Kidney (tissue), 13 donors: ENCODE measurements at regions not wholly inside any gene's neighbourhood (a gene's known extent, or its start where the extent isn't known, plus 50 kb on each side); places are given as distances from the start of the nearest gene placed in this dataset.

Experiments used
- DNase-seq, 5 donors: peaks; one replicate each; pipeline ENCODE4 v3.0.0-alpha.2; 2013 to 2020
- FAIRE-seq: peaks from 2 replicates; lab custom pipeline; 2012; peaks lifted over from hg19 to GRCh38; lab: Jason Lieb, UNC
- H3K27ac ChIP-seq, 2 donors: one replicate each; pipeline ENCODE4 v1.7.0; 2013; ENCODE audit warnings: low read depth in 2 of 2, low read length in 2 of 2, inconsistent platforms in 1 of 2
- H3K27me3 ChIP-seq: one replicate; pipeline ENCODE4 v1.7.1; 2013; ENCODE audit warnings: low read length, inconsistent platforms; ENCODE audit not compliant: control insufficient read depth, insufficient read depth
- H3K36me3 ChIP-seq, 3 donors: one replicate each; pipeline versions ENCODE4 v1.7.0 to v1.7.1; 2013; ENCODE audit warnings: low read length in 3 of 3, control low read depth in 1 of 3, inconsistent platforms in 1 of 3; ENCODE audit not compliant: insufficient read depth in 3 of 3, control insufficient read depth in 2 of 3
- H3K4me1 ChIP-seq, 3 donors: one replicate each; pipeline versions ENCODE4 v1.7.0 to v1.7.1; 2013; ENCODE audit warnings: low read length in 3 of 3, inconsistent platforms in 1 of 3, low read depth in 1 of 3; ENCODE audit not compliant: control insufficient read depth in 2 of 3, insufficient read depth in 2 of 3
- H3K4me3 ChIP-seq, 3 donors: one replicate each; pipeline versions ENCODE4 v1.7.0 to v1.8.1; 2013; ENCODE audit warnings: low read length in 3 of 3, control low read depth in 1 of 3, inconsistent platforms in 1 of 3
- H3K9ac ChIP-seq, 3 donors: one replicate each; pipeline versions ENCODE4 v1.7.0 to v1.7.1; 2013; ENCODE audit warnings: low read length in 3 of 3, control low read depth in 1 of 3, inconsistent platforms in 1 of 3
- H3K9me3 ChIP-seq, 3 donors: one replicate each; pipeline versions ENCODE4 v1.7.0 to v1.7.1; 2013; ENCODE audit warnings: low read length in 3 of 3, control low read depth in 1 of 3, inconsistent platforms in 1 of 3; ENCODE audit not compliant: control insufficient read depth in 2 of 3, insufficient read depth in 1 of 3
- intact Hi-C: fragments of 100-400 bp; cut with DNase I; formaldehyde crosslinking; loops from one replicate; pipeline ENCODE4 v1.11.1; 2022
- TF ChIP-seq, protein P1 (sequence below): IDR thresholded peaks from 3 replicates; pipeline ENCODE4 v1.5.1; 2012; ENCODE audit warnings: mild to moderate bottlenecking, moderate library complexity, borderline replicate concordance; ENCODE audit not compliant: insufficient read depth; ENCODE audit errors: extremely low read depth
- donor health status: control.
- donor health status: control.
- donor health status: control.
- donor health status: control.
- donor health status: control.
- donor health status: DM: yes; HTN: yes; CAD: no.
- donor health status: Normal renal cell carcinoma (clear cell type).

DNA sequence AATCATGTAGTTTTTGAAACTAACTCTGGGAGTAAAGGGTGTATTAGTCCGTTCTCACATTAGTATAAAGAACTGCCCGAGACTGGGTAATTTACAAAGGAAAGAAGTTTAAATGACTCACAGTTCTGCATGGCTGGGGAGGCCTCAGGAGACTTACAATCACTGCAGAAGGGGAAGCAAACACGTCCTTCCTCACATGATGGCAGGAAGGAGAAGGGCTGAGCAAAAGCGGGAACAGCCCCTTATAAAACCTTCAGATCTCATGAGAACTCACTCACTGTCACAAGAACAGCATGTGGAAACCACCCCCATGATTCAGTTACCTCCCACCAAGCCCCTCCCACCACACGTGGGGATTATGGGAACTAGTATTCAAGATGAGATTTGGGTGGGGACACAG is 256.5 kb upstream of the TNRC6C start:
- intact Hi-C loops: no loop called here

DNA sequence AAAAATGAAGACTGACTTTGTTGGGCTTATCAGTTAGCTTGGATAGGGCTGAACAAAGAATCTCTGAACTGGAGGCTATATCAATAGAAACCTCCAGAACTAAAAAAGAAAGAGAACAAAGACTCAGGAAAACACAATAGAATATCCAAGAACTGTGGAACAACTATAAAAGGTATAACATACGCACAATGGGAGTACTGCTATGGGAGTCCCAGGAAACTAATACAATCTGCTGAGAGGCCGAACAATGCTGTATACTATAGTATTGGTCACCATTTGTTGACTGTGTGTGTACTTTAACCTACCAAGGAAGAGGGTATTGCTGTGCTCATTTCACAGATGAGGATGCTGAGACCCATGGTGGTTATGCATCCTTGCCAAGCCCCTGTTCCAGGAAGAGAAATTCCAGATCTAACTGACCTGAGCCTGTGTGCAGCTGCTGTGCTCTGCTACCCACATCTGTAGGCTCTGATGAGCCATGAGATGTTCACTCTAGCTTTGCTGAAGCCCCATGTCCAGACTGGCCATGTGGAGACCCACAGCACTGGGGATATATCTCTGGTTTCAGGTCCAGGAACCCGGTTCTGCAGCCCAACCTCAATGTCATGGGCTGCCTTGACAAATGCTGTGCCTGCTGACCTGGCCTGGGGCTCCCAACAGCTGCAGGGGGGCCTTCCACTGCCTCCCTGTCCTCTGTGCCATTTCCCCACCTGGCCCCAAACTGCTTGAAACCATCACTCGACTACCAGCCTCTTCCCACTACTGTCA is 254.3 kb upstream of the TNRC6C start:
- FAIRE-seq (no peak), DNase-seq (no peak)
- intact Hi-C loops: no loop called here
- H3K9me3 ChIP-seq: peaks cover 0 to 20% (median 3%) of the 10 kb centered on the region in 3 donors
- H3K4me1 ChIP-seq: no peaks in the 10 kb centered on the region
- no peaks in the 10 kb centered on the region for H3K36me3 ChIP-seq
- H3K27me3 ChIP-seq: no peaks in the 10 kb centered on the region
- H3K9ac ChIP-seq: no peak overlapping the region
- TF ChIP-seq, protein P1, sequence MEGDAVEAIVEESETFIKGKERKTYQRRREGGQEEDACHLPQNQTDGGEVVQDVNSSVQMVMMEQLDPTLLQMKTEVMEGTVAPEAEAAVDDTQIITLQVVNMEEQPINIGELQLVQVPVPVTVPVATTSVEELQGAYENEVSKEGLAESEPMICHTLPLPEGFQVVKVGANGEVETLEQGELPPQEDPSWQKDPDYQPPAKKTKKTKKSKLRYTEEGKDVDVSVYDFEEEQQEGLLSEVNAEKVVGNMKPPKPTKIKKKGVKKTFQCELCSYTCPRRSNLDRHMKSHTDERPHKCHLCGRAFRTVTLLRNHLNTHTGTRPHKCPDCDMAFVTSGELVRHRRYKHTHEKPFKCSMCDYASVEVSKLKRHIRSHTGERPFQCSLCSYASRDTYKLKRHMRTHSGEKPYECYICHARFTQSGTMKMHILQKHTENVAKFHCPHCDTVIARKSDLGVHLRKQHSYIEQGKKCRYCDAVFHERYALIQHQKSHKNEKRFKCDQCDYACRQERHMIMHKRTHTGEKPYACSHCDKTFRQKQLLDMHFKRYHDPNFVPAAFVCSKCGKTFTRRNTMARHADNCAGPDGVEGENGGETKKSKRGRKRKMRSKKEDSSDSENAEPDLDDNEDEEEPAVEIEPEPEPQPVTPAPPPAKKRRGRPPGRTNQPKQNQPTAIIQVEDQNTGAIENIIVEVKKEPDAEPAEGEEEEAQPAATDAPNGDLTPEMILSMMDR: no peak
- H3K4me3 ChIP-seq: no peak overlapping the region
- no peak overlapping the region for H3K27ac ChIP-seq

More for the DNA sequence above, 256.5 kb upstream of the TNRC6C start:
- no peak overlapping the region for H3K9ac ChIP-seq
- no peaks in the 10 kb centered on the region for H3K4me1 ChIP-seq
- FAIRE-seq (no peak), DNase-seq (no peak)
- TF ChIP-seq, protein P1: no peak
- H3K9me3 ChIP-seq: peaks cover 0 to 20% (median 3%) of the 10 kb centered on the region in 3 donors
- H3K4me3 ChIP-seq: no peak overlapping the region
- H3K27ac ChIP-seq: no peak overlapping the region
- H3K27me3 ChIP-seq: no peaks in the 10 kb centered on the region
- H3K36me3 ChIP-seq: no peaks in the 10 kb centered on the region

DNA sequence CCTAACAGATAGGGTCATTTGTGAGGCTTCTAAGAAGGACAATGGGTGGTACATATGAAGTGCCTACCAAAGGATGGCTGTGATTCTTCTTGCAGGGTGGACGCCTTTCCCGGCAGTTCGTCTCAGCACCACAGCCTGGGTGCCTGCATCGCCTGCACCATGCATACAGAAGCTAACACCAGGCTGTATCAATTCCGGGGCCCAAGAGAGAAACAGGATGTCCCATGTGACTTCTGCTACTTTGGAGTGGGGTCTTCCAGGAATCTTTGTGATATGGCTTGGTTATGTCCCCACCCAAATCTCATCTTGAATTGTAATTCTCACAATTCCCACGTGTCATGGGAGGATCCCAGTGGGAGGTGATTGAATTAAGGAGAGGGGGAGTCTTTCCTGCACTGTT is 251.6 kb upstream of the TNRC6C start:
- FAIRE-seq (no peak), DNase-seq (no peak)
- no peaks in the 10 kb centered on the region for H3K4me1 ChIP-seq
- H3K9ac ChIP-seq: no peak overlapping the region
- H3K36me3 ChIP-seq: no peaks in the 10 kb centered on the region
- intact Hi-C loops: no loop called here
- no peak overlapping the region for H3K27ac ChIP-seq
- H3K9me3 ChIP-seq: peaks cover 0 to 20% (median 3%) of the 10 kb centered on the region in 3 donors
- H3K4me3 ChIP-seq: no peak overlapping the region
- TF ChIP-seq, protein P1: no peak
- no peaks in the 10 kb centered on the region for H3K27me3 ChIP-seq

DNA sequence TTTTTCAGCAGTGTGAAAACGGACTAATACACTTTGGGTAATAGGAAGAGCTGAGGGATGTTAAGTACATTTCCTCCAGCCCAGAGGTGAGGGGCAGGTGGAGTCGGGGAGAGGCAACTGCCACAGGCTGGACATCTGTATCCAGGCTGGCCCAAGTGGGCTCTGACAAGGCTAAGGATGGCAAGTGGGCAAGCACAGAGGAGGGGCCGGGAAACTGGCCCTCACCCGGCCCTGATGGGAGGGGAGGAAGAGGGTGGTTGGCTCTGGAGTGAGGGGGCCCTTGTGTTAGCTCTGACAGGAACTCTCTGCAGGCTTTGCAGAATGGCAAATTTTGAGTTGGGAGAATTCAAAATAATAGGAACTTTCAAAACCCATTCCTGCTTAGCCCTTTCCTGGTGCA is 251.0 kb upstream of the TNRC6C start:
- intact Hi-C loops: no loop called here
- no peak for FAIRE-seq
- no peak for DNase-seq

More for the DNA sequence above, 251.0 kb upstream of the TNRC6C start:
- Histone ChIP-seq H3K9ac (no peak overlapping the region), H3K4me1 (no peaks in the 10 kb centered on the region), H3K9me3 (peaks cover 0 to 20% (median 3%) of the 10 kb centered on the region in 3 donors), H3K36me3 (no peaks in the 10 kb centered on the region), H3K27me3 (no peaks in the 10 kb centered on the region), H3K27ac (no peak overlapping the region), H3K4me3 (no peak overlapping the region)
- TF ChIP-seq, protein P1: no peak
